SK-N-SH (cell line): ENCODE measurements at regions not wholly inside any gene's neighbourhood (a gene's known extent, or its start where the extent isn't known, plus 50 kb on each side); places are given as distances from the start of the nearest gene placed in this dataset.
A peak's percentile ranks its signal among the peaks of the same experiment; 100 is the strongest.

Experiments
- CTCF ChIA-PET: fragments of 300-600, 350-600 bp; formaldehyde crosslinking; extraction: SDS; loops from one replicate; lab custom pipeline; 2021; lab: Yijun Ruan, JAX
- POLR2A ChIA-PET: fragments of 350-600 bp; sonication (Branson Sonifier 250); formaldehyde crosslinking; extraction: SDS; loops from one replicate; lab custom pipeline; 2020; ENCODE audit warnings: antibody characterized with exemption, inconsistent platforms; lab: Yijun Ruan, JAX
- DNase-seq: peaks from one replicate; pipeline ENCODE4 v3.0.0; 2012
- H2AFZ ChIP-seq: fragments of 200-600 bp; sonication (generic); 2 replicates; pipeline ENCODE4 v1.8.1; 2016; ENCODE audit warnings: antibody characterized with exemption, mild to moderate bottlenecking, low read depth
- H3F3A ChIP-seq: fragments of 200-600 bp; sonication (generic); replicated peaks from 2 replicates; pipeline ENCODE3; 2016; ENCODE audit warnings: antibody characterized with exemption, mild to moderate bottlenecking; ENCODE audit not compliant: insufficient read depth
- H3K27ac ChIP-seq, 2 experiments: fragments of 200-500 bp in 1 of 2; fragments of 200-600 bp in 1 of 2; sonication (Bioruptor generic) in 1 of 2; sonication (generic), shearing (Covaris generic) in 1 of 2; 2 replicates each; pipeline versions ENCODE4 v1.5.1 to v1.6.1; 2014 to 2016; ENCODE audit warnings: low read depth in 2 of 2, inconsistent platforms in 1 of 2, low read length in 1 of 2, mild to moderate bottlenecking in 1 of 2, mixed read lengths in 1 of 2
- H3K27me3 ChIP-seq: fragments of 200-600 bp; sonication (generic), shearing (Covaris generic); 2 replicates; pipeline ENCODE4 v1.6.1; 2016; ENCODE audit warnings: mixed run types; ENCODE audit not compliant: insufficient read depth
- H3K36me3 ChIP-seq, 2 experiments: fragments of 200-500 bp in 1 of 2; fragments of 200-600 bp in 1 of 2; sonication (Bioruptor generic) in 1 of 2; sonication (generic) in 1 of 2; replicated peaks in 1 of 2; 2 replicates each; pipeline versions ENCODE3 to v1.5.1; 2014 to 2016; ENCODE audit warnings: low read length in 1 of 2, mild to moderate bottlenecking in 1 of 2; ENCODE audit not compliant: insufficient read depth in 2 of 2, control insufficient read depth in 1 of 2
- H3K4me1 ChIP-seq, 2 experiments: fragments of 200-500 bp in 1 of 2; fragments of 200-600 bp in 1 of 2; sonication (Bioruptor generic) in 1 of 2; sonication (generic), shearing (Covaris generic) in 1 of 2; 2 replicates each; pipeline versions ENCODE4 v1.5.1 to v1.6.1; 2014 to 2016; ENCODE audit warnings: low read depth in 1 of 2, low read length in 1 of 2, mixed run types in 1 of 2; ENCODE audit not compliant: insufficient read depth in 2 of 2, control insufficient read depth in 1 of 2
- H3K4me2 ChIP-seq: fragments of 200-600 bp; sonication (generic), shearing (Covaris generic); 2 replicates; pipeline ENCODE4 v1.6.1; 2017; ENCODE audit warnings: mixed run types
- H3K4me3 ChIP-seq, 2 experiments: fragments of 200-500 bp in 1 of 2; fragments of 200-600 bp in 1 of 2; sonication (Bioruptor generic) in 1 of 2; sonication (generic), shearing (Covaris generic) in 1 of 2; 2 replicates each; pipeline versions ENCODE4 v1.5.1 to v1.8.1; 2014 to 2016; ENCODE audit warnings: low read depth in 2 of 2, inconsistent platforms in 1 of 2, low read length in 1 of 2, mild to moderate bottlenecking in 1 of 2, mixed read lengths in 1 of 2, moderate library complexity in 1 of 2
- H3K79me2 ChIP-seq: fragments of 200-600 bp; sonication (generic); 2 replicates; pipeline ENCODE4 v1.8.1; 2017; ENCODE audit warnings: mild to moderate bottlenecking; ENCODE audit not compliant: insufficient read depth
- H3K9ac ChIP-seq: fragments of 200-600 bp; sonication (generic); 2 replicates; pipeline ENCODE4 v1.6.1; 2017; ENCODE audit warnings: mixed run types
- H3K9me2 ChIP-seq: fragments of 200-600 bp; sonication (generic); 2 replicates; pipeline ENCODE4 v1.6.1; 2017; ENCODE audit warnings: mixed run types
- H3K9me3 ChIP-seq: fragments of 200-600 bp; sonication (generic); 2 replicates; pipeline ENCODE4 v1.6.1; 2017; ENCODE audit warnings: mixed run types, mild to moderate bottlenecking, moderate library complexity
- H4K20me1 ChIP-seq: fragments of 200-600 bp; sonication (generic); 2 replicates; pipeline ENCODE4 v1.6.1; 2017; ENCODE audit warnings: mild to moderate bottlenecking, mixed run types; ENCODE audit not compliant: insufficient read depth
- CHD2 ChIP-seq: fragments of 150-350 bp; IDR thresholded peaks from 2 replicates; pipeline ENCODE4 v1.6.1; 2018; ENCODE audit warnings: low read length; ENCODE audit not compliant: partially characterized antibody
- CTCF ChIP-seq: fragments of 200-600 bp; sonication (generic); IDR thresholded peaks from 2 replicates; pipeline ENCODE4 v1.6.1; 2017; ENCODE audit warnings: antibody characterized with exemption, mild to moderate bottlenecking, moderate library complexity
- ELF1 ChIP-seq: IDR thresholded peaks from 2 replicates; pipeline ENCODE4 v1.4.0; 2012
- EZH2phosphoT487 ChIP-seq: fragments of 200-600 bp; sonication (generic); IDR thresholded peaks from 2 replicates; pipeline ENCODE4 v1.6.1; 2017; ENCODE audit warnings: low read depth, mixed run types, mild to moderate bottlenecking, antibody characterized with exemption, moderate library complexity, borderline replicate concordance
- FOSL2 ChIP-seq: IDR thresholded peaks from 2 replicates; pipeline ENCODE4 v1.4.0; 2012; ENCODE audit warnings: low read depth, mild to moderate bottlenecking, moderate library complexity, borderline replicate concordance
- GABPA ChIP-seq: IDR thresholded peaks from 2 replicates; pipeline ENCODE4 v1.4.0; 2012; ENCODE audit warnings: low read depth, mild to moderate bottlenecking
- JUND ChIP-seq: IDR thresholded peaks from 2 replicates; pipeline ENCODE4 v1.4.0; 2012
- NFIC ChIP-seq: IDR thresholded peaks from 2 replicates; pipeline ENCODE4 v1.4.0; 2012; ENCODE audit warnings: borderline replicate concordance
- NRF1 ChIP-seq: IDR thresholded peaks from 2 replicates; pipeline ENCODE4 v1.6.1; 2012; ENCODE audit warnings: low read depth, mild to moderate bottlenecking, low read length
- RAD21 ChIP-seq: IDR thresholded peaks from 2 replicates; pipeline ENCODE4 v1.6.1; 2012; ENCODE audit warnings: mild to moderate bottlenecking, low read length
- REST ChIP-seq: IDR thresholded peaks from 2 replicates; pipeline ENCODE4 v1.6.1; 2012; ENCODE audit warnings: mild to moderate bottlenecking, low read depth, low read length, moderate library complexity
- RFX5 ChIP-seq: IDR thresholded peaks from 2 replicates; pipeline ENCODE4 v1.6.1; 2012; ENCODE audit warnings: mild to moderate bottlenecking, improper control_type of control experiment, low read length
- SIN3A ChIP-seq: IDR thresholded peaks from 2 replicates; pipeline ENCODE4 v1.6.1; 2012; ENCODE audit warnings: low read depth, mild to moderate bottlenecking, low read length, moderate library complexity, borderline replicate concordance
- TAF1 ChIP-seq: IDR thresholded peaks from 2 replicates; pipeline ENCODE4 v1.6.1; 2012; ENCODE audit warnings: low read depth, mild to moderate bottlenecking, low read length, moderate library complexity, borderline replicate concordance
- TEAD4 ChIP-seq: IDR thresholded peaks from 2 replicates; pipeline ENCODE4 v1.4.0; 2012; ENCODE audit warnings: mild to moderate bottlenecking, borderline replicate concordance; ENCODE audit not compliant: insufficient read depth
- YY1 ChIP-seq: IDR thresholded peaks from 2 replicates; pipeline ENCODE4 v1.4.0; 2012; ENCODE audit warnings: low read depth, mild to moderate bottlenecking
- WGBS: methylation state at CpG from one replicate; pipeline ENCODE4 v1.1.6; 2017; ENCODE audit warnings: low lambda C conversion rate; 5-methylcytosine and 5-hydroxymethylcytosine counted together
- TF ChIP-seq, protein P1 (sequence below): IDR thresholded peaks from 2 replicates; pipeline ENCODE4 v1.4.0; 2012; ENCODE audit warnings: low read depth, borderline replicate concordance
- TF ChIP-seq, protein P2 (sequence below): IDR thresholded peaks from 2 replicates; pipeline ENCODE4 v1.4.0; 2012; ENCODE audit warnings: low read depth
- TF ChIP-seq, protein P3 (sequence below): fragments of 150-350 bp; IDR thresholded peaks from 2 replicates; pipeline ENCODE4 v1.6.1; 2016; ENCODE audit warnings: mild to moderate bottlenecking, low read depth, low read length

DNA sequence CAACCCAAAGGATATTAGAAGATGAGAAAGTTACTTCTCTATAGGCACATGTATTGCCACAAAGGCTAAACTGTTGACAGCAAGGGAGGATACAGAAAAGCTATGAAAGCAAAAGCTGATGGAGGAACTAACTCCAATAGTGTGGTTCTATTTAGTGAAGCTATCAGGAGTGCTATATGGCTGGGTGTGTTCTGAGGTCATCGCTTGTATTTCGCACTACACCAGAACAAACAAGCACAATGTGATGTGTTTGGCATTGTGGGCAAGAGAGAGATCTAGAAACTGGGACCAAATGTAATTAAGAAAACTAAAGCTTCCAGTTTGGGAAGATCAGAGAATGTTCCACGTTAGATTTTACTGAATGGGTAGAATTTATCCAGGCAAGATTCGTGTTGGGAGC lies 220.4 kb upstream of the UMPS start:
- no peak overlapping the region for H3K4me3 ChIP-seq
- peaks cover 0 to 4% of the 10 kb centered on the region in 2 experiments; a peak in 1 of 4 replicates for H3K4me1 ChIP-seq
- H3K4me2 ChIP-seq, result no peak overlapping the region
- POLR2A ChIA-PET, result no interaction called here
- peak overlapping the region in 1 of 2 experiments; percentile 52; a peak in 2 of 4 replicates for H3K27ac ChIP-seq
- H2AFZ ChIP-seq, result no peak overlapping the region
- no peaks in the 10 kb centered on the region for H3K79me2 ChIP-seq
- no peaks in the 10 kb centered on the region for H3K9me3 ChIP-seq
- no peak for TF ChIP-seq EZH2phosphoT487
- TF ChIP-seq CHD2, result no peak
- TF ChIP-seq RFX5, result no peak
- no peak for TF ChIP-seq FOSL2
- TF ChIP-seq YY1, result no peak
- TF ChIP-seq, protein P1, sequence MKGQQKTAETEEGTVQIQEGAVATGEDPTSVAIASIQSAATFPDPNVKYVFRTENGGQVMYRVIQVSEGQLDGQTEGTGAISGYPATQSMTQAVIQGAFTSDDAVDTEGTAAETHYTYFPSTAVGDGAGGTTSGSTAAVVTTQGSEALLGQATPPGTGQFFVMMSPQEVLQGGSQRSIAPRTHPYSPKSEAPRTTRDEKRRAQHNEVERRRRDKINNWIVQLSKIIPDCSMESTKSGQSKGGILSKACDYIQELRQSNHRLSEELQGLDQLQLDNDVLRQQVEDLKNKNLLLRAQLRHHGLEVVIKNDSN, result no peak
- no peak for TF ChIP-seq RAD21
- no peak for TF ChIP-seq JUND
- no peak for TF ChIP-seq GABPA
- TF ChIP-seq, all 33 proteins: peak for 0
- 91% methylated on average over 4 of the region's 4 CpGs for WGBS
- Histone ChIP-seq H3K9me2 (no peaks in the 10 kb centered on the region), H3K9ac (no peak overlapping the region), H4K20me1 (no peaks in the 10 kb centered on the region; the same call in 1 of the 2 replicates), H3F3A (peaks cover 13% of the 10 kb centered on the region), H3K36me3 (peaks cover 0 to 7% of the 10 kb centered on the region in 2 experiments), H3K27me3 (no peaks in the 10 kb centered on the region)
- CTCF ChIA-PET, result interaction anchor here (0.5 to 1.0 kb wide), 2 partner anchors 158 to 1941 kb away, joined by 3 read pairs; no protein-coding TSS in a partner anchor
- DNase-seq, result no peak

DNA sequence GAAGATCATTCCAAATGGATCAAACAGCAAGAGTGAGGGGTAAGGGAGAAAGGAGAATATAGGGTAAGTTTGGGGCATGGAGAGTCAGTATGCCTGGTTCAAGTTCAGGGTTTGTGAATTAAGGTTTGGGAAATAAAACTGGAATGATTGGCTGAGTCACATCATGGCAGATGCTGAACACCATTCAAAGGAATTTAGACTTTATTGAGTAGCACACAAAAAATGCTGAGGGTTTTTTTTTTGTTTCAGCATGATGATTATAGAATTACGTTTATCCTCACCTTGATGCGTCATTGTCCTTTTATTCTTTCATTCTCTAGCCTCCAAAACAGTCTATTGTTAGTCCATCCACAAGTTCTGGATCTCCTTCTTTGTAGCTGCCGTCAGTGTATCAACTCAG lies 220.0 kb upstream of the UMPS start:
- no peaks in the 10 kb centered on the region for H4K20me1 ChIP-seq
- peaks cover 0 to 7% of the 10 kb centered on the region in 2 experiments for H3K36me3 ChIP-seq
- WGBS, result 67% methylated on average over 3 of the region's 3 CpGs
- H3K4me1 ChIP-seq, result 0 out of 4 replicates have a peak, but pooled peaks cover 0 to under 1% of the 10 kb centered on the region in 2 experiments
- no peaks in the 10 kb centered on the region for H3K27me3 ChIP-seq
- ChIA-PET POLR2A (no interaction called here), CTCF (interaction anchor here (0.5 to 1.0 kb wide), 2 partner anchors 159 to 1942 kb away, joined by 3 read pairs; no protein-coding TSS in a partner anchor)
- H3K79me2 ChIP-seq, result no peaks in the 10 kb centered on the region
- peak overlapping the region in 1 of 2 experiments; percentile 52; a peak in 2 of 4 replicates for H3K27ac ChIP-seq
- no peak overlapping the region for H3K4me3 ChIP-seq
- H3K9me3 ChIP-seq, result no peaks in the 10 kb centered on the region
- H2AFZ ChIP-seq, result no peak overlapping the region
- peaks cover 11% of the 10 kb centered on the region for H3F3A ChIP-seq
- no peak for DNase-seq
- H3K4me2 ChIP-seq, result no peak overlapping the region
- no peak overlapping the region for H3K9ac ChIP-seq
- no peaks in the 10 kb centered on the region for H3K9me2 ChIP-seq
- no peak for TF ChIP-seq CHD2
- TF ChIP-seq ELF1, result no peak
- peak; percentile 38; the same call in 1 of the 2 replicates for TF ChIP-seq TEAD4
- no peak for TF ChIP-seq TAF1
- TF ChIP-seq, protein P2, sequence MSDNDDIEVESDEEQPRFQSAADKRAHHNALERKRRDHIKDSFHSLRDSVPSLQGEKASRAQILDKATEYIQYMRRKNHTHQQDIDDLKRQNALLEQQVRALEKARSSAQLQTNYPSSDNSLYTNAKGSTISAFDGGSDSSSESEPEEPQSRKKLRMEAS, result no peak
- peak; percentile 84 for TF ChIP-seq FOSL2
- no peak for TF ChIP-seq SIN3A
- no peak for TF ChIP-seq RAD21
- TF ChIP-seq, protein P3, sequence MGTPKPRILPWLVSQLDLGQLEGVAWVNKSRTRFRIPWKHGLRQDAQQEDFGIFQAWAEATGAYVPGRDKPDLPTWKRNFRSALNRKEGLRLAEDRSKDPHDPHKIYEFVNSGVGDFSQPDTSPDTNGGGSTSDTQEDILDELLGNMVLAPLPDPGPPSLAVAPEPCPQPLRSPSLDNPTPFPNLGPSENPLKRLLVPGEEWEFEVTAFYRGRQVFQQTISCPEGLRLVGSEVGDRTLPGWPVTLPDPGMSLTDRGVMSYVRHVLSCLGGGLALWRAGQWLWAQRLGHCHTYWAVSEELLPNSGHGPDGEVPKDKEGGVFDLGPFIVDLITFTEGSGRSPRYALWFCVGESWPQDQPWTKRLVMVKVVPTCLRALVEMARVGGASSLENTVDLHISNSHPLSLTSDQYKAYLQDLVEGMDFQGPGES, result no peak
- TF ChIP-seq CTCF, result no peak
- no peak for TF ChIP-seq GABPA
- TF ChIP-seq YY1, result no peak
- no peak for TF ChIP-seq REST
- TF ChIP-seq NFIC, result peak; percentile 17; the same call in 1 of the 2 replicates
- TF ChIP-seq JUND, result peak; percentile 40; the same call in 1 of the 2 replicates
- no peak for TF ChIP-seq NRF1
